ENCODE measurements at regions not wholly inside any gene's neighbourhood (a gene's known extent, or its start where the extent isn't known, plus 50 kb on each side); places are given as distances from the start of the nearest gene placed in this dataset.

DNA sequence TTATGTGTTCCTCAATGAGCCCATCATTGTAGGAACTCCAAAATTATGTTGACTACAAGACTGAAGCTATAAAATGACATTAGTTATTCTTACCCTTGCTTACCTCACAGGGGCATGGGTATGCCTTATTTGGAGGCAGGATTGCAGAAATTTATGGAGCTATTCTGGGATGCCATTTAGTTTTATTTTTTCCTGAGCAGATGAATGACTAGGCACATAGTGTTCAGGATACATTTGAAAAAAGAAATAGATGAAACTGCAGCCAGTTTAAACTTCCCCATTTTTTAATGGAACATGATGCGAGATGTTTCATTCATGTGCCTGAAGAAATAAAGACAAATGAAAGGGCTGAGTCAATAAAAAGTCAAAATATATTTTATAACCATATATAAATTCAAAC, 399.2 kb upstream of the JAG1 start:
- Histone ChIP-seq H3K27me3 (no peaks in the 10 kb centered on the region), H3K27ac (no peak overlapping the region), H3K4me3 (no peak overlapping the region), H3K4me1 (no peaks in the 10 kb centered on the region), H3K9me3 (no peaks in the 10 kb centered on the region), H3K36me3 (no peaks in the 10 kb centered on the region)
- TF ChIP-seq, protein P1, sequence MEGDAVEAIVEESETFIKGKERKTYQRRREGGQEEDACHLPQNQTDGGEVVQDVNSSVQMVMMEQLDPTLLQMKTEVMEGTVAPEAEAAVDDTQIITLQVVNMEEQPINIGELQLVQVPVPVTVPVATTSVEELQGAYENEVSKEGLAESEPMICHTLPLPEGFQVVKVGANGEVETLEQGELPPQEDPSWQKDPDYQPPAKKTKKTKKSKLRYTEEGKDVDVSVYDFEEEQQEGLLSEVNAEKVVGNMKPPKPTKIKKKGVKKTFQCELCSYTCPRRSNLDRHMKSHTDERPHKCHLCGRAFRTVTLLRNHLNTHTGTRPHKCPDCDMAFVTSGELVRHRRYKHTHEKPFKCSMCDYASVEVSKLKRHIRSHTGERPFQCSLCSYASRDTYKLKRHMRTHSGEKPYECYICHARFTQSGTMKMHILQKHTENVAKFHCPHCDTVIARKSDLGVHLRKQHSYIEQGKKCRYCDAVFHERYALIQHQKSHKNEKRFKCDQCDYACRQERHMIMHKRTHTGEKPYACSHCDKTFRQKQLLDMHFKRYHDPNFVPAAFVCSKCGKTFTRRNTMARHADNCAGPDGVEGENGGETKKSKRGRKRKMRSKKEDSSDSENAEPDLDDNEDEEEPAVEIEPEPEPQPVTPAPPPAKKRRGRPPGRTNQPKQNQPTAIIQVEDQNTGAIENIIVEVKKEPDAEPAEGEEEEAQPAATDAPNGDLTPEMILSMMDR (IDR thresholded peaks at IDR 0.05) = no peak
- TF ChIP-seq POLR2AphosphoS5 (IDR thresholded peaks at IDR 0.05) (no peak), POLR2A (IDR thresholded peaks at IDR 0.05) (no peak), EP300 (IDR thresholded peaks at IDR 0.05) (no peak)
- 76 to 80% methylated on average over 1 of the region's 1 CpG for WGBS, 2 donors
- intact Hi-C loops (cut with DNase I) = no loop called here
- DNase-seq = no peak

DNA sequence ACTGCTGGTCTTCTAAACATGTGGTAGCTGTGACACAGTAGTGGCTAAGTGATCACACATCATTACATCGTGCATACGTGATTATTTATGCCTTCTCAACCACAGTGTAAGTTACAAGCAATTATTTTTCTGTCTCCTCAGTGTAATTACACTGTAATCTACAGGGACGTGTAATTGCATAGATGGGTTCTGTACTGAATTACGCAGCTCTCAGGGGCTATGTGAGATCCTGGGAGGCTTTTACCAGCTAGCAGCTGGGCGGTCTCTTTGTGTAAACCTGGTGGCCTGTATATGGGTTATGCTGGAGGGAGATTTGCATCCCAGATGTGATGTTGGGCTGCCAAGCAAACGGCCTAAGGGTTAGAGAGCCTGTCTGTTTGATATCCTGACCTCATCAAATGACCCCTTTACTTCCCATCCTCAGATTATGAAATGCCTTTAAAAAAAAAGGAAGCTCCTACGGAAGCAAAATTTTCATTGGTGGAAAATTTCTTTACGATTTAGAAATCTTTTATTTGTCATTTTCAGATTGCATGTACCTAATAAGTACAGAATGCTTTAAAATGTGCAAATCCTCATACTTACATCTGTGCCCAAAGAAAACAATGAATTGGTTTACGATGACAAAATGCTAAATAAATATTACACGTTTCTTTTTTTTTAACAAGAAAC, 402.8 kb upstream of the JAG1 start:
- 73% methylated on average over 10 of the region's 10 CpGs for WGBS, 2 donors
- H3K36me3 ChIP-seq = no peaks in the 10 kb centered on the region
- intact Hi-C loops (cut with DNase I) = no loop called here
- H3K27me3 ChIP-seq = no peaks in the 10 kb centered on the region
- no peak overlapping the region for H3K4me3 ChIP-seq
- TF ChIP-seq POLR2AphosphoS5 (IDR thresholded peaks at IDR 0.05) (no peak), EP300 (IDR thresholded peaks at IDR 0.05) (no peak), POLR2A (IDR thresholded peaks at IDR 0.05) (no peak)
- TF ChIP-seq, protein P1 (IDR thresholded peaks at IDR 0.05) = no peak
- DNase-seq = no peak
- H3K9me3 ChIP-seq = no peaks in the 10 kb centered on the region
- no peak overlapping the region for H3K27ac ChIP-seq
- H3K4me1 ChIP-seq = no peaks in the 10 kb centered on the region

DNA sequence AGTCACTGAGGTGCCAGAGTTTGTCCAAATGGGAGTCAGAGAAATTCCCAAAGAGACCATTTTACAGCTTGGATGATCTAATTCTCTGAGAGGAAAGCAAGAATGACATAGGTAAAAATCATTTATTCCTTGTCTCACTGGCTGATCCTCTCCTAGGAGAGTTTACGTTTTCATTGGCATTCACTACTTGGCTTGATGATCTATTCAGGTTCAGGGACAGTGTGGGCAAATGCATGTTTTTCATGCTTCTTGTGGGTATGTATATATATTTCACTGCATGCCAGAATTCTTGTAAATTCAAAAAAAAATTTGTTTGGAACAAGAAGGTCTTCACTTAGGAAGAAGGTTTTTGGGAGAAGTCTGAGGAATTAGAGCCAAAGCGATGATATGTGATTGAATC, 403.4 kb upstream of the JAG1 start:
- H3K4me1 ChIP-seq = no peaks in the 10 kb centered on the region
- no peak overlapping the region for H3K4me3 ChIP-seq
- H3K27me3 ChIP-seq = no peaks in the 10 kb centered on the region
- intact Hi-C loops (cut with DNase I) = no loop called here
- H3K27ac ChIP-seq = no peak overlapping the region
- TF ChIP-seq EP300 (IDR thresholded peaks at IDR 0.05) (no peak), POLR2A (IDR thresholded peaks at IDR 0.05) (no peak), POLR2AphosphoS5 (IDR thresholded peaks at IDR 0.05) (no peak)
- TF ChIP-seq, protein P1 (IDR thresholded peaks at IDR 0.05) = no peak
- WGBS, 2 donors = 89 to 92% methylated on average over 2 of the region's 2 CpGs
- H3K9me3 ChIP-seq = no peaks in the 10 kb centered on the region
- no peaks in the 10 kb centered on the region for H3K36me3 ChIP-seq
- no peak for DNase-seq

DNA sequence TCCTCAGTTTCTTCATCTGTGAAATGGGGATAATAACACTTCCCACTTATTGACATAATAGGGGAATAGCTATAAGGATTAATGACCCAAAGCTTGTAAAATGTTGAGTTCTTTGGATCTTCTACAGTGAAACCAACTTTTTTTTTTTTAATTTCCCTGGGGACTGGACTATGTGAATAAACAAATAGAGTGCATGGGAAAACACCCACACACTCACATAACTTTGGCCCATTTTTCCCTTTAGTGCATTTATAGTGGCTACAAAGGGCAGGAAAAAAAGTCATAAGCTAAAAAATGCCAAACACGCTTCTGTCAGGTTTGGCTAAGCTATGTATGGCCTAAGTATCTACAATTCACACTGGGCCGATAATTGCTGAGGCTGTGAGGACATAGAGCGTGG, 406.2 kb upstream of the JAG1 start:
- Histone ChIP-seq H3K4me1 (no peaks in the 10 kb centered on the region), H3K27me3 (no peaks in the 10 kb centered on the region), H3K9me3 (no peaks in the 10 kb centered on the region), H3K27ac (no peak overlapping the region), H3K36me3 (no peaks in the 10 kb centered on the region), H3K4me3 (no peak overlapping the region)
- no peak for DNase-seq
- no peak for TF ChIP-seq POLR2A (IDR thresholded peaks at IDR 0.05)
- TF ChIP-seq POLR2AphosphoS5 (IDR thresholded peaks at IDR 0.05) = no peak
- no peak for TF ChIP-seq EP300 (IDR thresholded peaks at IDR 0.05)
- TF ChIP-seq, protein P1 (IDR thresholded peaks at IDR 0.05) = no peak
- intact Hi-C loops (cut with DNase I) = no loop called here
- 89 to 90% methylated on average over 3 of the region's 3 CpGs for WGBS, 2 donors

All from sigmoid colon (tissue), 6 donors.